IMR-90 (cell line): ENCODE measurements at regions not wholly inside any gene's neighbourhood (a gene's known extent, or its start where the extent isn't known, plus 50 kb on each side); places are given as distances from the start of the nearest gene placed in this dataset.
A peak's percentile ranks its signal among the peaks of the same experiment; 100 is the strongest.

Source experiments
- ATAC-seq: fragments of 200-7000 bp; cut with Tn5 transposase; 2 replicates; pipeline ENCODE4 v1.9.1; 2020; ENCODE audit warnings: low read depth, mild to moderate bottlenecking, moderate library complexity
- BruUV-seq: library from RNA; stranded (reverse); fragments of 400-500 nt; replicated peaks from 2 replicates; lab custom pipeline; 2021; lab: Mats Ljungman, UMichigan
- CTCF ChIA-PET: fragments of 300-600 bp; formaldehyde crosslinking; extraction: SDS; loops from one replicate; lab custom pipeline; 2021; ENCODE audit warnings: antibody characterized with exemption; lab: Yijun Ruan, JAX
- POLR2A ChIA-PET: fragments of 300-600 bp; sonication (Branson Sonifier 250); formaldehyde crosslinking; loops from one replicate; lab custom pipeline; 2022; ENCODE audit warnings: antibody characterized with exemption; ENCODE audit not compliant: unreplicated experiment; lab: Charles Lee
- DNase-seq: peaks from one replicate; pipeline ENCODE4 v3.0.0; 2013
- H2AFZ ChIP-seq: replicated peaks from 2 replicates; pipeline ENCODE3; 2013; ENCODE audit warnings: low read length, mild to moderate bottlenecking; ENCODE audit not compliant: poor library complexity
- H2AK5ac ChIP-seq: 2 replicates; pipeline ENCODE4 v1.6.1; 2013; ENCODE audit warnings: low read depth, low read length, inconsistent platforms
- H2AK9ac ChIP-seq: replicated peaks from 2 replicates; pipeline ENCODE3; 2013; ENCODE audit warnings: mild to moderate bottlenecking, low read depth, low read length, moderate library complexity; ENCODE audit not compliant: poor library complexity
- H2BK120ac ChIP-seq: 2 replicates; pipeline ENCODE4 v1.6.1; 2013; ENCODE audit warnings: low read depth, low read length, inconsistent platforms
- H2BK15ac ChIP-seq: 3 replicates; pipeline ENCODE4 v1.6.1; 2013; ENCODE audit warnings: low read depth, low read length, inconsistent platforms
- H2BK20ac ChIP-seq: 2 replicates; pipeline ENCODE4 v1.6.1; 2013; ENCODE audit warnings: low read depth, mild to moderate bottlenecking, inconsistent platforms, low read length, moderate library complexity
- H2BK5ac ChIP-seq: 2 replicates; pipeline ENCODE4 v1.6.1; 2013; ENCODE audit warnings: mild to moderate bottlenecking, low read depth, low read length, inconsistent platforms; ENCODE audit not compliant: poor library complexity, severe bottlenecking
- H3K14ac ChIP-seq: replicated peaks from 2 replicates; pipeline ENCODE4 v1.6.1; 2013; ENCODE audit warnings: low read depth, low read length, inconsistent platforms
- H3K18ac ChIP-seq: 2 replicates; pipeline ENCODE4 v1.6.1; 2013; ENCODE audit warnings: low read depth, low read length, control low read depth
- H3K23ac ChIP-seq: 2 replicates; pipeline ENCODE4 v1.6.1; 2013; ENCODE audit warnings: low read depth, low read length, inconsistent platforms
- H3K27ac ChIP-seq: 2 replicates; pipeline ENCODE4 v1.5.1; 2013; ENCODE audit warnings: mild to moderate bottlenecking, control low read depth, low read length; ENCODE audit not compliant: insufficient read depth
- H3K27me3 ChIP-seq: 2 replicates; pipeline ENCODE4 v1.6.1; 2013; ENCODE audit warnings: low read length; ENCODE audit not compliant: control insufficient read depth, insufficient read depth
- H3K36me3 ChIP-seq: 2 replicates; pipeline ENCODE4 v1.6.1; 2013; ENCODE audit warnings: low read length, mixed read lengths; ENCODE audit not compliant: control insufficient read depth, insufficient read depth
- H3K4ac ChIP-seq: 2 replicates; pipeline ENCODE4 v1.6.1; 2013; ENCODE audit warnings: low read depth, low read length, inconsistent platforms
- H3K4me1 ChIP-seq: 2 replicates; pipeline ENCODE4 v1.6.1; 2013; ENCODE audit warnings: low read length, mixed read lengths; ENCODE audit not compliant: control insufficient read depth, insufficient read depth
- H3K4me2 ChIP-seq: 2 replicates; pipeline ENCODE4 v1.6.1; 2013; ENCODE audit warnings: low read depth, mild to moderate bottlenecking, control low read depth, low read length, moderate library complexity
- H3K4me3 ChIP-seq: 2 replicates; pipeline ENCODE4 v1.5.1; 2013; ENCODE audit warnings: low read depth, mild to moderate bottlenecking, control low read depth, low read length, moderate library complexity; ENCODE audit not compliant: insufficient read depth
- H3K56ac ChIP-seq: 2 replicates; pipeline ENCODE4 v1.6.1; 2013; ENCODE audit warnings: low read length, inconsistent platforms; ENCODE audit not compliant: insufficient read depth; ENCODE audit errors: extremely low read depth
- H3K79me1 ChIP-seq, 2 experiments: 2 replicates each; pipeline ENCODE4 v1.6.1; 2013; ENCODE audit warnings: low read length in 2 of 2, inconsistent platforms in 1 of 2, low read depth in 1 of 2
- H3K9ac ChIP-seq: 2 replicates; pipeline ENCODE4 v1.6.1; 2013; ENCODE audit warnings: low read depth, low read length, control low read depth
- H3K9me1 ChIP-seq: 2 replicates; pipeline ENCODE4 v1.6.1; 2013; ENCODE audit warnings: low read length, inconsistent platforms; ENCODE audit not compliant: insufficient read depth
- H3K9me3 ChIP-seq: 2 replicates; pipeline ENCODE4 v1.6.1; 2013; ENCODE audit warnings: low read length; ENCODE audit not compliant: control insufficient read depth, insufficient read depth
- H4K20me1 ChIP-seq: 2 replicates; pipeline ENCODE4 v1.6.1; 2013; ENCODE audit warnings: low read length, inconsistent platforms; ENCODE audit not compliant: insufficient read depth
- H4K5ac ChIP-seq: 2 replicates; pipeline ENCODE4 v1.6.1; 2013; ENCODE audit warnings: mild to moderate bottlenecking, low read depth, low read length, control low read depth
- H4K8ac ChIP-seq, 2 experiments: 2 replicates each; pipeline ENCODE4 v1.6.1; 2013; ENCODE audit warnings: low read depth in 2 of 2, low read length in 2 of 2, control low read depth in 1 of 2, inconsistent platforms in 1 of 2
- H4K91ac ChIP-seq: 2 replicates; pipeline ENCODE4 v1.6.1; 2013; ENCODE audit warnings: low read depth, low read length, inconsistent platforms; ENCODE audit not compliant: insufficient read depth
- CHD1 ChIP-seq: IDR thresholded peaks from 2 replicates; pipeline ENCODE4 v1.6.1; 2012; ENCODE audit warnings: low read depth, low read length, improper control_type of control experiment
- CTCF ChIP-seq: conservative IDR thresholded peaks from 2 replicates; pipeline ENCODE4 v1.5.1; 2012; ENCODE audit warnings: mild to moderate bottlenecking, low read depth, low read length, improper control_type of control experiment
- MAFK ChIP-seq: IDR thresholded peaks from 2 replicates; pipeline ENCODE4 v1.6.1; 2012; ENCODE audit warnings: low read depth, low read length, improper control_type of control experiment
- MXI1 ChIP-seq: IDR thresholded peaks from 2 replicates; pipeline ENCODE4 v1.6.1; 2012; ENCODE audit warnings: low read depth, mild to moderate bottlenecking, low read length, moderate library complexity, borderline replicate concordance
- RCOR1 ChIP-seq: IDR thresholded peaks from 2 replicates; pipeline ENCODE4 v1.6.1; 2012; ENCODE audit warnings: mild to moderate bottlenecking, low read length, improper control_type of control experiment; ENCODE audit not compliant: insufficient replicate concordance
- RFX5 ChIP-seq: IDR thresholded peaks from 2 replicates; pipeline ENCODE4 v1.8.0; 2012; ENCODE audit warnings: low read depth, mild to moderate bottlenecking, low read length, moderate library complexity
- SMC3 ChIP-seq: fragments of 150-350 bp; IDR thresholded peaks from 2 replicates; pipeline ENCODE4 v1.6.1; 2016; ENCODE audit warnings: low read depth, mild to moderate bottlenecking, antibody characterized with exemption, low read length, moderate library complexity
- WGBS, 2 experiments: methylation state at CpG; one replicate each; pipeline versions ENCODE4 v1.1.5 to v1.1.7; 2013; ENCODE audit warnings: missing lambda C conversion rate in 2 of 2; ENCODE audit not compliant: insufficient read length in 1 of 2; ENCODE audit errors: extremely low coverage in 2 of 2; 5-methylcytosine and 5-hydroxymethylcytosine counted together
- dilution Hi-C: fragments of 300-500 bp; cut with HindIII; formaldehyde crosslinking; loops from one replicate; pipeline ENCODE4 v1.14.3; 2018; ENCODE audit warnings: low sequenced_read_pairs; ENCODE audit not compliant: unreplicated experiment
- in situ Hi-C: fragments of 300-500 bp; cut with MboI; formaldehyde crosslinking; loops from 3 replicates; pipeline ENCODE4 v1.14.3; 2019; ENCODE audit warnings: low sequenced_read_pairs, inconsistent platforms, mixed read lengths
- intact Hi-C: fragments of 100-400 bp; cut with micrococcal nuclease; formaldehyde crosslinking; loops from 2 replicates; pipeline ENCODE4 v1.10.0; 2022

DNA sequence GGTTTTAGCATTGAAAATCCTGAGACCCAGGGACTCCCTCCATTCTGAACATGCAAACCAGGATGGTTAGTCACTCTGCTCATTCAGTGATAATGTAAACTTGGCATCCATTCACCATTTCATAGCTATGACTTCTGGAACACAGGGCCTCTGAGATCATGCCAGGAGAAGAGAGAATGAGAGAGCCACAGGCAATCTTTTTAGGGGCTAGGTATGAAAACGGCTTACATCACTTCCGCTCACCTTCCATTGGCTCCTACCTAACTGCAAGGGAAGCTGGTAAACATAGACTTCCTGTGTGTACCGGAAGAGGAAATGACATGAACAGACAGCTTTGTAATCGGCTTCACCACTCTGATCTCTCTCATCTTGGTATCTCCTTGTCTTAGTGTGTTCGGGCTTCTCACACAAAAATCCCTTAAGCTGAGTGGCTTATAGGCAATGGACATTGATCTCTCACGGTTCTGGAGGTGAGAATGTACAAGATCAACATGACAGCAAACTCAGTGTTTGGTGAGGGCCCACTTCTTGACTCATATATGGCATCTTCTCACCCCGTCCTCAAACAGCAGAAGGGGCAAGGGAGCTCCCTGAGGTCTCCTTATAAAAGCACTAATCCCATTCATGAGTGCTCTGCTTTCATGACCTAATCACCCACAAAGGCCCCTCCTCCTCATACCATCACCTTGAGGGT, 465.9 kb upstream of the TBX3 start (continued):
- TF ChIP-seq CTCF: no peak

GRCh38 chr12:115149279-115149678, 465.3 kb upstream of the TBX3 start:
- peak overlapping the region; percentile 91 for H3K18ac ChIP-seq

More at GRCh38 chr12:115149279-115149678, 465.3 kb upstream of the TBX3 start:
- H3K23ac ChIP-seq: peak overlapping the region; percentile 82; the same call in 1 of the 2 replicates
- peak overlapping the region; percentile 89; the same call in 1 of the 2 replicates for H2BK20ac ChIP-seq
- peak overlapping the region; percentile 43; the same call in 1 of the 2 replicates for H3K9ac ChIP-seq
- peak overlapping the region; percentile 65; the same call in 1 of the 2 replicates for H3K14ac ChIP-seq
- ChIA-PET CTCF (interaction anchor here (0.7 to 0.9 kb wide), 2 partner anchors 156 to 486 kb away, joined by 3 read pairs; no protein-coding TSS in a partner anchor), POLR2A (interaction anchor here (1.0 to 1.7 kb wide), 2 partner anchors 246 to 465 kb away, joined by 3 to 9 read pairs; partner anchors contain the start of gene TBX3)
- H3K4me1 ChIP-seq: peaks cover 3% of the 10 kb centered on the region
- DNase-seq (peak; percentile 73), ATAC-seq (peak; percentile 74)
- TF ChIP-seq RCOR1 (no peak), CHD1 (no peak), RFX5 (no peak), MAFK (no peak; the same call in 1 of the 2 replicates), SMC3 (no peak), MXI1 (no peak)
- H2AK5ac ChIP-seq: 0 out of 2 replicates have a peak overlapping the region, but pooled peaks have one; percentile 2
- intact Hi-C loops (loop anchor here (1.0 to 10.0 kb wide), 3 partner anchors 217 to 465 kb away; partner anchors contain the start of gene TBX3), dilution Hi-C loops (no loop called here), in situ Hi-C loops (loop anchor here (5.0 kb wide), 1 partner anchor 462 kb away; no protein-coding TSS in a partner anchor)
- H2AFZ ChIP-seq: no peak overlapping the region
- WGBS, 2 experiments: 0% methylated on average over 1 of the region's 2 CpGs; no CpG with 5 or more reads in 1 of the 2 experiments
- peak overlapping the region; percentile 45; the same call in 1 of the 3 replicates for H2BK15ac ChIP-seq
- H3K27ac ChIP-seq: peak overlapping the region; percentile 77
- H2AK9ac ChIP-seq: no peak overlapping the region
- H4K91ac ChIP-seq: peak overlapping the region; percentile 71
- H3K4me2 ChIP-seq: peak overlapping the region; percentile 86; the same call in 1 of the 2 replicates
- H3K36me3 ChIP-seq: no peaks in the 10 kb centered on the region
- H3K9me3 ChIP-seq: no peaks in the 10 kb centered on the region
- no TSS peak for BruUV-seq
- H2BK5ac ChIP-seq: peak overlapping the region; percentile 98
- H3K27me3 ChIP-seq: no peaks in the 10 kb centered on the region
- no peaks in the 10 kb centered on the region for H4K20me1 ChIP-seq
- no peaks in the 10 kb centered on the region for H3K9me1 ChIP-seq
- peak overlapping the region; percentile 94; the same call in 1 of the 2 replicates for H3K4ac ChIP-seq
- H3K79me1 ChIP-seq: no peaks in the 10 kb centered on the region
- H2BK120ac ChIP-seq: peak overlapping the region; percentile 96
- peak overlapping the region; percentile 17; the same call in 1 of the 2 replicates for H3K4me3 ChIP-seq
- peak overlapping the region; percentile 94 for H3K56ac ChIP-seq
- H4K8ac ChIP-seq: peak overlapping the region; percentile 35 to 84
- H4K5ac ChIP-seq: 0 out of 2 replicates have a peak overlapping the region, but pooled peaks have one; percentile 47
